Endothelial cell (in vitro differentiated cells): ENCODE measurements at regions not wholly inside any gene's neighbourhood (a gene's known extent, or its start where the extent isn't known, plus 50 kb on each side); places are given as distances from the start of the nearest gene placed in this dataset.

ENCODE experiments used
- DNase-seq: peaks from one replicate; pipeline ENCODE4 v3.0.0; 2021; ENCODE audit warnings: low spot score
- H3K27ac Mint-ChIP-seq: one replicate; pipeline ENCODE4 v1.8.0; 2021; ENCODE audit warnings: mixed read lengths, inconsistent platforms; ENCODE audit not compliant: unreplicated experiment
- H3K27me3 Mint-ChIP-seq: one replicate; pipeline ENCODE4 v1.8.0; 2021; ENCODE audit warnings: mild to moderate bottlenecking, moderate library complexity, mixed read lengths, inconsistent platforms; ENCODE audit not compliant: unreplicated experiment
- H3K36me3 Mint-ChIP-seq: one replicate; pipeline ENCODE4 v1.8.0; 2021; ENCODE audit warnings: mild to moderate bottlenecking, low read depth, mixed read lengths, inconsistent platforms; ENCODE audit not compliant: unreplicated experiment
- H3K4me1 Mint-ChIP-seq: one replicate; pipeline ENCODE4 v1.8.0; 2021; ENCODE audit warnings: mild to moderate bottlenecking, mixed read lengths, inconsistent platforms; ENCODE audit not compliant: unreplicated experiment
- H3K4me3 Mint-ChIP-seq: one replicate; pipeline ENCODE4 v1.8.0; 2021; ENCODE audit warnings: mild to moderate bottlenecking, mixed read lengths, inconsistent platforms; ENCODE audit not compliant: unreplicated experiment
- H3K9me3 Mint-ChIP-seq: one replicate; pipeline ENCODE4 v1.8.0; 2021; ENCODE audit warnings: mixed read lengths, inconsistent platforms; ENCODE audit not compliant: unreplicated experiment
- TF ChIP-seq, protein P1 (sequence below): fragments of 200-600 bp; sonication (generic); IDR thresholded peaks from one replicate; pipeline ENCODE4 v1.5.0; 2021; ENCODE audit warnings: antibody characterized with exemption; ENCODE audit not compliant: unreplicated experiment

- H3K4me1 Mint-ChIP-seq = peaks cover 50% of the 10 kb centered on the region
- H3K9me3 Mint-ChIP-seq = no peaks in the 10 kb centered on the region
- peak overlapping the region; percentile 18 for H3K27ac Mint-ChIP-seq
- peaks cover 11% of the 10 kb centered on the region for H3K27me3 Mint-ChIP-seq
- no peak for DNase-seq
- TF ChIP-seq, protein P1, sequence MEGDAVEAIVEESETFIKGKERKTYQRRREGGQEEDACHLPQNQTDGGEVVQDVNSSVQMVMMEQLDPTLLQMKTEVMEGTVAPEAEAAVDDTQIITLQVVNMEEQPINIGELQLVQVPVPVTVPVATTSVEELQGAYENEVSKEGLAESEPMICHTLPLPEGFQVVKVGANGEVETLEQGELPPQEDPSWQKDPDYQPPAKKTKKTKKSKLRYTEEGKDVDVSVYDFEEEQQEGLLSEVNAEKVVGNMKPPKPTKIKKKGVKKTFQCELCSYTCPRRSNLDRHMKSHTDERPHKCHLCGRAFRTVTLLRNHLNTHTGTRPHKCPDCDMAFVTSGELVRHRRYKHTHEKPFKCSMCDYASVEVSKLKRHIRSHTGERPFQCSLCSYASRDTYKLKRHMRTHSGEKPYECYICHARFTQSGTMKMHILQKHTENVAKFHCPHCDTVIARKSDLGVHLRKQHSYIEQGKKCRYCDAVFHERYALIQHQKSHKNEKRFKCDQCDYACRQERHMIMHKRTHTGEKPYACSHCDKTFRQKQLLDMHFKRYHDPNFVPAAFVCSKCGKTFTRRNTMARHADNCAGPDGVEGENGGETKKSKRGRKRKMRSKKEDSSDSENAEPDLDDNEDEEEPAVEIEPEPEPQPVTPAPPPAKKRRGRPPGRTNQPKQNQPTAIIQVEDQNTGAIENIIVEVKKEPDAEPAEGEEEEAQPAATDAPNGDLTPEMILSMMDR = no peak
- peak overlapping the region; percentile 5 for H3K4me3 Mint-ChIP-seq
- peaks cover 24% of the 10 kb centered on the region for H3K36me3 Mint-ChIP-seq
These were observed 153.5 kb upstream of the SOD1 start for GRCh38 chr21:31505975-31506374.

DNA sequence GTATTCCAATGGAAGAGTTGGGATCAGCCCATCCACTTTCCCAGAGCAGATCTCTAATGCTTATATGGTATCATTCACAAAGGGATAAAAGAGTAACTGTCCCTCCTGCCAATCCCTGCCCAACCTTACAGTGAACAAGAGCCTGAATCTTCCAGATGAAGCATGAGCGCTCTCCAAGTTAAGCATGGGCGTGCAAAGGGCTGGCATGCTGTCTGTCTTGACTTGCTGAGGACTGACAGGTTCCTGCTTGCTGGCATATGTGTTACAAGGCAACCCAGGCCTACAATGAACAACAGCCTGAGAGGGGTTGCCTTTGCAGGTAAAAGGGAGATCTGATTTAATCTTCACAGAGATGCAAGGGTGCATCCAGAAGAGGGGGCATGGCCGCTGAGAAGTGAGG is 155.6 kb upstream of the SOD1 start:
- DNase-seq = no peak
- peaks cover 19% of the 10 kb centered on the region for H3K36me3 Mint-ChIP-seq
- H3K4me3 Mint-ChIP-seq = no peak overlapping the region
- H3K9me3 Mint-ChIP-seq = no peaks in the 10 kb centered on the region
- no peak overlapping the region for H3K27ac Mint-ChIP-seq
- H3K4me1 Mint-ChIP-seq = peaks cover 51% of the 10 kb centered on the region
- TF ChIP-seq, protein P1 = no peak
- peaks cover 14% of the 10 kb centered on the region for H3K27me3 Mint-ChIP-seq

GRCh38 chr21:31503467-31503866 is 156.0 kb upstream of the SOD1 start:
- DNase-seq = no peak
- peaks cover 20% of the 10 kb centered on the region for H3K36me3 Mint-ChIP-seq
- H3K27me3 Mint-ChIP-seq = peaks cover 14% of the 10 kb centered on the region
- peaks cover 47% of the 10 kb centered on the region for H3K4me1 Mint-ChIP-seq
- no peak overlapping the region for H3K27ac Mint-ChIP-seq
- TF ChIP-seq, protein P1 = no peak
- H3K9me3 Mint-ChIP-seq = no peaks in the 10 kb centered on the region
- no peak overlapping the region for H3K4me3 Mint-ChIP-seq

DNA sequence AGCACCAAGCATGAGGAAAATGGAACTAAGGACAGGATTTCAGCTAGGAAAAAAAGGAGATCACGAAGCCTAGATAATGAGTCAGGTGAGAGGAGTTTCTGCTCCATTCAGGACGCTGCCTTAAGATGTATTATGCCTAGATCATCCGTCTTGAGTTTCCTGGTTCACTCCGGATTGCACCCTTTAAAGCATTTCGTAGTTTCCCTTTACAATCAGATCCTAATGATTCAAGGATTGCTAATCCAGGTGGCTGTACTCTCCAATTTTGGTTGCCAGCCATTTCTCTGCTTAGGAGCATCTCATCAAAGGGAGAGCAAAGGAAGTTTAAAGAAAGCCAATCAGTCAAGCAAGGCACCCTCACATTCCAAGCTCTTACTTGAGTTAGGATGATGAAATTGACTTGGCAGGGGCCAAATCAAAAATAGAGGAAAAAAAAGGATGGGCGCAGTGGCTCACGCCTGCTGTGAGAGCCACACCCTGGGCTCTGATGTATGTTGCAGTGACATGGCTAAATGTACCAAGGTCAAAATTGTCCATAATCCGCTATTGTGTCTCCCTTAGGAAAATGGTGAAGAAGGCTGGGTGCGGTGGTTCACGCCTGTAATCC is 156.9 kb upstream of the SOD1 start:
- Mint-ChIP-seq H3K4me1 (peaks cover 44% of the 10 kb centered on the region), H3K27ac (peak overlapping the region; percentile 13), H3K27me3 (peaks cover 11% of the 10 kb centered on the region), H3K4me3 (no peak overlapping the region), H3K9me3 (no peaks in the 10 kb centered on the region), H3K36me3 (peaks cover 22% of the 10 kb centered on the region)
- TF ChIP-seq, protein P1 = no peak
- DNase-seq = no peak

GRCh38 chr21:31501926-31502325 is 157.6 kb upstream of the SOD1 start:
- H3K36me3 Mint-ChIP-seq = peaks cover 21% of the 10 kb centered on the region
- no peak overlapping the region for H3K27ac Mint-ChIP-seq
- DNase-seq = no peak
- H3K27me3 Mint-ChIP-seq = peaks cover 11% of the 10 kb centered on the region
- TF ChIP-seq, protein P1 = no peak
- peaks cover 42% of the 10 kb centered on the region for H3K4me1 Mint-ChIP-seq
- H3K9me3 Mint-ChIP-seq = no peaks in the 10 kb centered on the region
- no peak overlapping the region for H3K4me3 Mint-ChIP-seq
